GM19240 (cell line): ENCODE measurements at regions not wholly inside any gene's neighbourhood (a gene's known extent, or its start where the extent isn't known, plus 50 kb on each side); places are given as distances from the start of the nearest gene placed in this dataset.

ENCODE experiments used
- DNase-seq: peaks from one replicate; pipeline ENCODE4 v3.0.0; 2011; ENCODE audit warnings: low spot score; ENCODE audit not compliant: insufficient read length

DNA sequence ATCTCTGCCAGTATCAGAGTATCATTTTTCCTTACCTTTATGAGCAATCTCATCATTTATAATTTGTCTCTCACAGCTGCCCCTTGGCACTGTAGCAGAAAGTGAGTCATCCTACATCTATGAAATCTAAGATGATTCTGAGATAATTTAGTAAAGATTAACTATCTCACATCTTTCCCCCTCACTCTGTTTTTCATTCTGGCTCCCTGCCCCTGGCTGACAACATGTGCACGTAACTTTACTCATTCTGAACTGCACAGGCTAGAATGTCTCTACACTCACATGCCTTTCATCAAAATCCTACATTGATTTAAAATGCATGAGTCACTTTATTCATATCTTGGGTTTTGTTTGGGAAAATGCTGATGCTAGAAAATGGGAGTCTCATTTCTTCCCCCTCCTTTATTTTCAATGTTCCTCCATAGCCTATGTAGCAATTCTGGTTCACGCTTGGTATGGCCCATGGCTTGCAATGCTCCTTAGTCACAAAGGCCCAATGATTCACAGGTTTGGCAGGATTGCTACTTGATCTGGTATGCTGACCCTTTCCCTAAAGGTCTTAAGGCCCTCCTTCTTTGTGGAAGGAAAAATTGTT lies 838.5 kb downstream of the TUSC7 start:
- no peak for DNase-seq

GRCh38 chr3:117548600-117548999 lies 839.0 kb downstream of the TUSC7 start:
- no peak for DNase-seq

GRCh38 chr3:117549716-117550115 lies 840.1 kb downstream of the TUSC7 start:
- no peak for DNase-seq

DNA sequence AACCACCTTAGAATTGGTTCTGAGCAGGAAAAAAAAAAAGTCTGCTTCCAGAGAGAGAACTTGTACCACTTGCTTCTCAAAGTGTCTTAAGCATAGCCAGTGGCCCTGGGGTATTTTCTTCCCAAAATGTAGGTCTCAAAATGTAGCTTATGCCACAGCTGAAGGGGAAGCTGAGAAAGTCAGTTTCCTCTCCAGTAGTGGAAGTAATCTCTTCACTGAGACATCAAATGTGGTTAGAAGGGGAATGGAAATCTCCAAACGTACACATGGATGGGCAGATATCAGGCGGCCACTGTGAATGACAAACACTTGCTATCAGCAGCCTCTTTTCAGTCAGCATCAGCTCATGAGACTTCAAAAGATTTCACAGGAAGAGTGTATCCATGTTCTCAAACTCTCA lies 841.2 kb downstream of the TUSC7 start:
- DNase-seq: no peak

DNA sequence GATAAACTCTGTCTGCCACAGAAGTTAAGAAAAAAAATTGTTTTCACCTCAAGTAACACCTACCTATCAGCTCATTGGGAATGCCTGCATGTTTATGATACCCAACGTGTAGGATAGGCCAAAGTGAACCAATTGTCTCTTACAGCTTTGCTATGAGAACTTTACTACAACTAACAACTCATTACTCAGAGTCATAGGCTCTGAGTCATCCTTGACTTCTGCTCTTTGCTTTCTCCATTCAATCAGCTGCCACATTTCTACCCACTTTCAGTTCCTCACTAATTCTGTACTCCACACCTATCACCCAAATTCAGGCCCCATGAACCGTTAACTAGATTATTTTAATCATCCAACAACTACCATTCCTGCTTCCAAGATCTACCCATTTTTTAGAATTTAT lies 843.9 kb downstream of the TUSC7 start:
- DNase-seq: no peak

GRCh38 chr3:117556646-117557407 lies 847.2 kb downstream of the TUSC7 start:
- DNase-seq: no peak

- no peak for DNase-seq
Observed at GRCh38 chr3:117557464-117558090, 848.0 kb downstream of the TUSC7 start.

DNA sequence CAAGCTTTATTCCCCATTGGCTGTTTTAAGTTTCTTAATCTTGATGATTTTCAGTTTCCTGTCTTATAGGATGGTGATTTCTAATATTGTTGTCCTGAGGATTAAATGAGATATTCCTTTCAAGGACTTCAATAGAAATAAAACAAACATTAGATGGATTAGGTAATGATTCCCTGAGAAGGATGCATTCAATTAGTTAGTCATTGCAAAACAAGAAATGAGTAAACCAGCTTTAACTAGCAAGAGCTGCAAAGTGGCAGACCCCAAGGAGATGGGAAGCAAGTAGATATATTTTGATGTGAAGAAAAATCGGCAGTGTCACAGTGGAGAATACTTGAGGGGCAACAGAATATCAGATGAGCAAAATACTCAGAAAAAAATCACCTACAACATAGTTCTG lies 849.1 kb downstream of the TUSC7 start:
- DNase-seq: no peak

DNA sequence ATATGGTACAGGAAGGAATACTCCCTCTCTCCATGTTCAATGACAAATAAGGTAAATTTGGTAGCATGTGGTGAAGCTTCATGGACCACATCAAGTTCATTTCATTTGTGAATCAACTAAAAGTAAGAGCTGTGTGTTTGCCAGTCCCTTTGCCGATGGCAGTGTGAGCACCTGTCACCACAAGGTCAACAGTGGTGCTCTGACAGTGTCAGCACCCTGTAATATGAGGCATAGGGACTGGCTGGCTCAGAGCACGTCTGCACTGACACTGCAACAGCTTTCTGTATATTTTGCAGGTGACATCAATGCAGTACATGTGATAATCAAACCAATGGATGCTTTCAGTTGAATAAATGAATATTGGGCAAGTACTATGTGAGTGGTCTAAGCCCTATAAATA lies 852.4 kb downstream of the TUSC7 start:
- no peak for DNase-seq

GRCh38 chr3:117563063-117563462 lies 853.5 kb downstream of the TUSC7 start:
- DNase-seq: no peak

GRCh38 chr3:117565777-117566176 lies 856.2 kb downstream of the TUSC7 start:
- DNase-seq: no peak

DNA sequence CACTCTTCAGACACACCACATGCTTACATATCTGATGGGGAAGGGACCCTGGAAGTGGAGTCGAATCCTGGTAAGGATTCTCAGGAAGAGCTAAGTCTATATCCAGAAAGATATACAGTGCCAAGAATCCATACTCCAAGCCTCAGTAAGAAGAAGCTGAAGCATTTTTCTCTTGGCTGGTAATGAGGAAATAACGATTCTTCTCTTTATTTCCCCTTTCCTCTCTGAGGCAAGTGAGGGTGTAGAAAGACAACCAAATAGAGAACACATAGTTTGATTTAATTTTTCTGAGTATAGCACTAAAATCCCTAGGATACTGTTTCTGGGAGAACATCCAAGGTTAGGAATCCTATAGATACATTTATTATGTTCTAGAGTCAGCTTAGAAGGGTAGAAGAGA lies 857.3 kb downstream of the TUSC7 start:
- no peak for DNase-seq

- no peak for DNase-seq
Observed at GRCh38 chr3:117567382-117567781, 857.8 kb downstream of the TUSC7 start.

DNA sequence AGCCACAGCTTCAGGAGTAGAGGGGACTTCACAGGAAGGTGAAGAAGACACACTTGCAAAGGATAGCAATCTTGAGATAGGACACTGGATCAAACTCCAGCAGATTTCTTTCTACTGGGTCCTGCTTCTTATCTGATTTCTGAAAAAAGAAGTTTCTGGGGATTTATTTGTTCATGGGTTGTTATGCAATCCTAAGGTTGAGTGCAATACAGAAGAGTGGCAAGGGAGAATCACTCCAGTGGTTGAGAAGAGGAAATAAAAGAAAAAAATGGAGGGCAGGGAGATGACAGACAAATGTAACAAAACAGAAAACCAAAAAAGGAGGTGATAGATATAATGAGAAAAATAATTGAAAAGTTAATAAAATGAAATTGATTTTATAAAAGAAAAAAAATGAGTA lies 858.3 kb downstream of the TUSC7 start:
- no peak for DNase-seq

GRCh38 chr3:117572786-117573185 lies 863.2 kb downstream of the TUSC7 start:
- no peak for DNase-seq

- DNase-seq: no peak
Observed at GRCh38 chr3:117580806-117581205, 871.2 kb downstream of the TUSC7 start.

DNA sequence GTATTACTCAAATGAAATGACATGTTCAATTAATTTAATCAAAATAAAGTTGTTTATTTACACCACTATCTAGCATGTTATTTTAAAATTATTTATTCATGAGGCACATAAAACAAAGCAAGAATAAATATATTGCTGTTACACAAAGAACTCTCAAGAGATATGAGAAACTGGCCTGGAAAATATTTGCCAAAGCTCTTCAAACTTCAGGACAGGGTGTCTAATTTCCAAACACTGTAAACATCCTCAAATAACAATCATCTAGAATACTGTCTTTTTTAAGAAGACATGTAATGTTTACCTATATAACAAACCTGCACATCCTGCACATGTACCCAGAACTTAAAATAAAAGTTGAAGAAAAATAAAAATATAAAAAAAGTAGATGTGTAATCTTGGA lies 876.6 kb downstream of the TUSC7 start:
- DNase-seq: no peak

- DNase-seq: no peak
Observed at GRCh38 chr3:117587416-117587815, 877.8 kb downstream of the TUSC7 start.

- DNase-seq: no peak
Observed at GRCh38 chr3:117589454-117589853, 879.9 kb downstream of the TUSC7 start.

- no peak for DNase-seq
Observed at GRCh38 chr3:117595615-117596014, 886.0 kb downstream of the TUSC7 start.

- DNase-seq: no peak
Observed at GRCh38 chr3:117596503-117596902, 886.9 kb downstream of the TUSC7 start.

- no peak for DNase-seq
Observed at GRCh38 chr3:117597865-117598264, 888.3 kb downstream of the TUSC7 start.

- DNase-seq: no peak
Observed at GRCh38 chr3:117600112-117600511, 890.5 kb downstream of the TUSC7 start.
